ENCODE measurements at regions not wholly inside any gene's neighbourhood (a gene's known extent, or its start where the extent isn't known, plus 50 kb on each side); places are given as distances from the start of the nearest gene placed in this dataset.
"Not testable (repeated sequence)": the region's sequence is repeated elsewhere in the genome, so short reads cannot be mapped to it uniquely, and the experiment has no call there.

DNA sequence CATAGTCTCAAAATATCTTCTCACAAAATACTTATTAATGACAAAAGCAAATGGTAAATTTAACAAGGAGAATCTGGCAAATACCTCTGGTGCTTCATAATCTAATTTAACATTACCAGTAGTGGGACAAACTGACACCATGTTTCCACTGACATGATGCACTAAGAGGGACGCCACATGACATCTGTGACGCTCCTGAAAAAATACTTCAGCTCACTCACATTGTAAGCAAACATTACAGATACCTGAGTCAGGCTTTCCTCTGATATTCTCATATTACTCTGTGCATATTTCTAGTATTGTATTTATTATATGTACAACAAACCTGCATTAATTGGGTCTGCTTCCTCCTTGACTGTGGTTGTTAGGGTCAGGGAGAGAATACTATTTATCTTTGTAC lies 56.7 kb upstream of the OSMR start:
- DNase-seq (ENCODE audit: low read depth in 2 of 2), result no peak

DNA sequence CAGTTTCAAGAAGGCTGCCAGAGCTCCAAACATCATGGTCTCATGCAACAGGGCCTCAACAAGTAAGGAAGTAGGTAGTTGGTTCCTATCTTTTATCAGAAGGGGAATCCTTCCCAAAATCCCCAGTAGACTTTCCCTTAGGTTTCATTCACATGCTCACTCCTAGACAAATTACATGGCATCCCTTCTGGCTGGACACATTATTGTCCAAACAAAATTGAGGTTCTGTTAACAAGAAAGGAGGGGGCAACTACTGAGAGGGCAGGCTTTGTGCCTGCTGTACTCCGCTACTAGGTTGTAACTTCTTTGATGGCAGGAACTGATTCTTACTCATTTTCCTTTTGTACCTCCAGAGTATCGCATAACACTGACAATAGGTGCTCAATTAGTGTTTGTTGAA lies 56.0 kb upstream of the OSMR start:
- DNase-seq (ENCODE audit: low read depth in 2 of 2), result no peak

DNA sequence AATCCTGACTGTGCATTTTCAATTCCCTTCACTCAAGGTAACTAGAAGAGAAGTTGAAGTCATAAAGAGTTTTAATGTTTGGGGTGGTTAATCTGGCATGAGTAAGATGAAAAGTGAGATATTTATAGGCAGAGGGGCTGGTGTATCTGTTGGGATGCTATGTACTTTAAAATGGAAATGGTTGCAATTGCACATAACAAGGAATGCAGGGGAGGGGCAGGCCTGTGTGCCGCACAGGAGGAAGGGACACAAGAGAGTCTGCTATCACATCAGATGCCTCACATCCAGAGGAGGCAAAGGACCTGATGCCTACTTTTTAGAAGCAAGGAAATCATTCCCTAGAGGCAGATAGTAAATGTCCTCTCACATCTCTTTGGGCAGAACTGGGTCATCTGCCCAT lies 55.5 kb upstream of the OSMR start:
- DNase-seq (ENCODE audit: low read depth in 2 of 2), result no peak

DNA sequence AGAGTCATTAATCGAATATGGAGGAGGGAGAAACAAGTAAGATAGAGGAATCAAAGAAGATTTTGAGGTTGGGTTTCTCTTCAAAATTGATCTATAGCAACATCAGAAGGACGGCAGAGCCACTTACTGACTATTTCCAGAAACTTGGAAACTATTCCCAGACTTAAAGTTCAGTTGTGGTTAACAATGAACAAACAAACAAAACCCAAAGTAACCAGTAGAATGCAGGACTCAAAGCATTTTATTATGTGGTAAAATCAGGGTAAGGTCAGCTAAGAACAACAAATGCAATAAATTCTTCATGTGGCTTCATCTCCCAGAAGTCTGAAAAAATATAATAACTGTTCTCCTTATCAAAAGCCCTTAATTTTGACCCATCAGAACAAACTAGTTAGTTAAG lies 54.9 kb upstream of the OSMR start:
- DNase-seq (ENCODE audit: low read depth in 2 of 2), result no peak

DNA sequence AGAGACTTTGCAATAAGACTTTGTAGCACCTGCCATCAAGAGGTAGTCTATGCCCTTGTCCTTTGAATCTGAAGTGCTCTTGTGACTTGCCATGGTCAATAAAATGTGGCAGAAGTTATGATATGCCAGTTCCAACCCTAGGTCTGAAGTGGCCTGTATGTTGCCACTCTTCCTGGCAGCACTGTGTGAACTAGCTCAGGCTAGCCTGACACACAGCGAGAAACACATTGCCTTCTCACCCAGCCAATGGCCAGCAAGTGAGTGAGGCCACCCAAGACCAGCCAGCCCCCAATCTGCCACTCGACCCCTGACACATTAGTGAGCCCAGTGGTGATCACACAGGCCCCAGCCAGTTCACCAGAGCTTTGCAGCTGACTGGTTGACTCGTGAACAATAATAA lies 52.7 kb upstream of the OSMR start:
- DNase-seq (ENCODE audit: low read depth in 2 of 2), result no peak

DNA sequence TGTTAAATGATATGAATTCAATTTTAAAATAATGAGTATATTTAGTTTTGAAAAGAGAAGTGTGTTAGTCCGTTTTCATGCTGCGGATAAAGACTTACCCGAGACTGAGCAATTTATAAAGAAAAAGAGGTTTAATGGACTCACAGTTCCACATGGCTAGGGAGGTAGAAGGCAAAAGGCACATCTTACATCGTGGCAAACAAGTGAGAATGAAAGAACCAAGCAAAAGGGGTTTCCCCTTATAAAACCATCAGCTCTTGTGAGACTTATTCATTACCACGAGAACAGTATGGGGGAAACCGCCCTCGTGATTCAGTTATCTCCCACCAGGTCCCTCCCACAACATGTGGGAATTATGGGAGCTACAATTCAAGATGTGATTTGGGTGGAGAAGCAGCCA lies 51.8 kb upstream of the OSMR start:
- not testable (repeated sequence) for DNase-seq (ENCODE audit: low read depth in 2 of 2)

DNA sequence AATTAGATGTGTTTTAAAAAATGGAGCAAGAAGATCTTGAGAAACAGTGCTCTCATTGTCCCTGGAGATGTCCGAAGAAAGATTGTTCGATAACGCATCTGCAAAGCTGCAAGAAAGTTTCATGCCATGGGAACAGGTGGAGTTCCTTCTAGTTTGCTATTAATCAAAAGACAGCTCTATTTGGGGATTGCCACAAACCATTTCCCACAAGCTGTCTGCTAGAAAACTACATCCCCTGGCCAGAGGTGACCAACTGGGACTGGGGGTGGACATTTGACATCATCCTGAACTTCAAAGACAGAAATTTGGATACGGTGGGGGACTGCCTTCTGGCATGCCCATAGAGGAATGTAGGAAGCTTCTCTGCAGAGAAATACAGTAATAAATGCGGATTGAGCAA lies 50.8 kb upstream of the OSMR start:
- DNase-seq (ENCODE audit: low read depth in 2 of 2), result no peak

DNA sequence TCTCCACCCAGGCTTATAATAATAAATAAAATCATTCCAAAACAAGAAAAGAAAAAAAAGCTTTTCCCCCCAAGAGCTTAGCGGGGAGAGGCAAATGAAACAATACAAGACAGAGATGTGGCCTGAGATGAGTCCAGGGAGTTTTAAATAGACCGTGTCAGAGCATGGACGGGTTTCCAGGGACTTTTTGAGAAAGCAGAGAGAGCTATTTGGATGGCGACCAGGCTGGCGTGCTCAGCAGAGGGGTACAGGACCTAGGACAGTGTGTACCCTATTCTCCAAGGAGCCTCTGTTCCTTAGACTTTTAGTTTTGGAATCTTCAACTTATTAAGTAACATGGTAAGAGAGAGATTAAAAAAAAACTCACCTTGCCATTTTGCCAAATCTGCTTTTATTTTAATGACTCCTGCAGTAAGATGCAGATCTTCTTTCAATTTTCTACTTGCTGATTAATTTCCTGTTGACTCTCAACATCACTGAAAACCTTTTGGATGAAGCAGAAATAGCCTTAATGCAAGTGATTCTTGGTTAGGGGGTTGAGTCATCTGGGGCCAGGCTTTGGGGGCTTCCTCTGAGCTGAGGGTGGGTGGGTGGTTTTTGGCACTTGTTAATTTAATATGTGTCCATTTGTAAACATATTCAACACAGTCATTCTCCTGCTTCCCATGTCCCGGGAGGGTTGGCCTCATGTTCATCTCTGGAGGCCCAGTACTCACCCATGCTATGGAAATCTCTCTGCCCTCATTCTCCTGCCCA lies 49.6 kb upstream of the OSMR start:
- DNase-seq (ENCODE audit: low read depth in 2 of 2), result peak in 1 of 2 experiments; percentile 21

Measured in fibroblast of skin of left quadriceps (primary cell).